ENCODE measurements at regions not wholly inside any gene's neighbourhood (a gene's known extent, or its start where the extent isn't known, plus 50 kb on each side); places are given as distances from the start of the nearest gene placed in this dataset.

GRCh38 chr10:64234489-64234888, 713.3 kb downstream of the REEP3 start:
- H3K36me3 ChIP-seq (ENCODE audit: insufficient read depth, low read length) = no peaks in the 10 kb centered on the region
- H3K27me3 ChIP-seq (ENCODE audit: insufficient read depth, low read length) = no peaks in the 10 kb centered on the region
- no peak for TF ChIP-seq CTCF (IDR thresholded peaks at IDR 0.05; ENCODE audit: low read length)
- no peaks in the 10 kb centered on the region for H3F3A ChIP-seq (ENCODE audit: insufficient read depth, low read length)
- H3K9me2 ChIP-seq (ENCODE audit: low read depth, low read length) = no peaks in the 10 kb centered on the region
- H3K79me2 ChIP-seq (ENCODE audit: insufficient read depth, low read length) = no peaks in the 10 kb centered on the region
- H2AFZ ChIP-seq (ENCODE audit: low read length) = no peak overlapping the region
- no peaks in the 10 kb centered on the region for H3K9me3 ChIP-seq (ENCODE audit: low read length)
- H3K4me3 ChIP-seq (ENCODE audit: low read depth, low read length, poor library complexity, severe bottlenecking) = no peak overlapping the region
- no peaks in the 10 kb centered on the region for H3K4me1 ChIP-seq (ENCODE audit: insufficient read depth, low read length, severe bottlenecking)
- H3K9ac ChIP-seq (ENCODE audit: low read length) = no peak overlapping the region
- no peaks in the 10 kb centered on the region for H4K20me1 ChIP-seq (ENCODE audit: insufficient read depth, low read length)
- no peak overlapping the region for H3K4me2 ChIP-seq (ENCODE audit: low read length)
- H3K27ac ChIP-seq (ENCODE audit: low read depth, low read length, poor library complexity, severe bottlenecking) = no peak overlapping the region

GRCh38 chr10:64257704-64258103, 736.5 kb downstream of the REEP3 start:
- Histone ChIP-seq H3K36me3 (ENCODE audit: insufficient read depth, low read length) (no peaks in the 10 kb centered on the region), H3K79me2 (ENCODE audit: insufficient read depth, low read length) (no peaks in the 10 kb centered on the region), H3K9ac (ENCODE audit: low read length) (no peak overlapping the region), H3K4me1 (ENCODE audit: insufficient read depth, low read length, severe bottlenecking) (no peaks in the 10 kb centered on the region), H3K4me2 (ENCODE audit: low read length) (no peak overlapping the region), H3K9me3 (ENCODE audit: low read length) (no peaks in the 10 kb centered on the region), H4K20me1 (ENCODE audit: insufficient read depth, low read length) (no peaks in the 10 kb centered on the region), H2AFZ (ENCODE audit: low read length) (no peak overlapping the region), H3K4me3 (ENCODE audit: low read depth, low read length, poor library complexity, severe bottlenecking) (no peak overlapping the region), H3F3A (ENCODE audit: insufficient read depth, low read length) (no peaks in the 10 kb centered on the region), H3K27ac (ENCODE audit: low read depth, low read length, poor library complexity, severe bottlenecking) (no peak overlapping the region), H3K9me2 (ENCODE audit: low read depth, low read length) (no peaks in the 10 kb centered on the region), H3K27me3 (ENCODE audit: insufficient read depth, low read length) (no peaks in the 10 kb centered on the region)
- TF ChIP-seq CTCF (IDR thresholded peaks at IDR 0.05; ENCODE audit: low read length) (no peak), EZH2 (IDR thresholded peaks at IDR 0.05; ENCODE audit: borderline replicate concordance, low read length) (no peak)

- Histone ChIP-seq H3K4me2 (ENCODE audit: low read length) (no peak overlapping the region), H3K9me2 (ENCODE audit: low read depth, low read length) (no peaks in the 10 kb centered on the region), H3K79me2 (ENCODE audit: insufficient read depth, low read length) (no peaks in the 10 kb centered on the region), H3K4me1 (ENCODE audit: insufficient read depth, low read length, severe bottlenecking) (no peaks in the 10 kb centered on the region), H3K27me3 (ENCODE audit: insufficient read depth, low read length) (no peaks in the 10 kb centered on the region), H3K9me3 (ENCODE audit: low read length) (no peaks in the 10 kb centered on the region), H4K20me1 (ENCODE audit: insufficient read depth, low read length) (no peaks in the 10 kb centered on the region), H2AFZ (ENCODE audit: low read length) (no peak overlapping the region), H3K9ac (ENCODE audit: low read length) (no peak overlapping the region), H3K27ac (ENCODE audit: low read depth, low read length, poor library complexity, severe bottlenecking) (no peak overlapping the region), H3K4me3 (ENCODE audit: low read depth, low read length, poor library complexity, severe bottlenecking) (no peak overlapping the region), H3K36me3 (ENCODE audit: insufficient read depth, low read length) (no peaks in the 10 kb centered on the region), H3F3A (ENCODE audit: insufficient read depth, low read length) (no peaks in the 10 kb centered on the region)
- no peak for TF ChIP-seq EZH2 (IDR thresholded peaks at IDR 0.05; ENCODE audit: borderline replicate concordance, low read length)
- TF ChIP-seq CTCF (IDR thresholded peaks at IDR 0.05; ENCODE audit: low read length) = no peak
These were observed 739.9 kb downstream of the REEP3 start for GRCh38 chr10:64261092-64261491.
